IMR-90 (cell line): ENCODE measurements at regions not wholly inside any gene's neighbourhood (a gene's known extent, or its start where the extent isn't known, plus 50 kb on each side); places are given as distances from the start of the nearest gene placed in this dataset.

ENCODE experiments used
- ATAC-seq: fragments of 200-7000 bp; cut with Tn5 transposase; 2 replicates; pipeline ENCODE4 v1.9.1; 2020; ENCODE audit warnings: low read depth, mild to moderate bottlenecking, moderate library complexity
- BruUV-seq: library from RNA; stranded (reverse); fragments of 400-500 nt; replicated peaks from 2 replicates; lab custom pipeline; 2021; lab: Mats Ljungman, UMichigan
- CTCF ChIA-PET: fragments of 300-600 bp; formaldehyde crosslinking; extraction: SDS; loops from one replicate; lab custom pipeline; 2021; ENCODE audit warnings: antibody characterized with exemption; lab: Yijun Ruan, JAX
- POLR2A ChIA-PET: fragments of 300-600 bp; sonication (Branson Sonifier 250); formaldehyde crosslinking; loops from one replicate; lab custom pipeline; 2022; ENCODE audit warnings: antibody characterized with exemption; ENCODE audit not compliant: unreplicated experiment; lab: Charles Lee
- DNase-seq: peaks from one replicate; pipeline ENCODE4 v3.0.0; 2013
- H2AFZ ChIP-seq: replicated peaks from 2 replicates; pipeline ENCODE3; 2013; ENCODE audit warnings: low read length, mild to moderate bottlenecking; ENCODE audit not compliant: poor library complexity
- H2AK5ac ChIP-seq: 2 replicates; pipeline ENCODE4 v1.6.1; 2013; ENCODE audit warnings: low read depth, low read length, inconsistent platforms
- H2AK9ac ChIP-seq: replicated peaks from 2 replicates; pipeline ENCODE3; 2013; ENCODE audit warnings: mild to moderate bottlenecking, low read depth, low read length, moderate library complexity; ENCODE audit not compliant: poor library complexity
- H2BK120ac ChIP-seq: 2 replicates; pipeline ENCODE4 v1.6.1; 2013; ENCODE audit warnings: low read depth, low read length, inconsistent platforms
- H2BK15ac ChIP-seq: 3 replicates; pipeline ENCODE4 v1.6.1; 2013; ENCODE audit warnings: low read depth, low read length, inconsistent platforms
- H2BK20ac ChIP-seq: 2 replicates; pipeline ENCODE4 v1.6.1; 2013; ENCODE audit warnings: low read depth, mild to moderate bottlenecking, inconsistent platforms, low read length, moderate library complexity
- H2BK5ac ChIP-seq: 2 replicates; pipeline ENCODE4 v1.6.1; 2013; ENCODE audit warnings: mild to moderate bottlenecking, low read depth, low read length, inconsistent platforms; ENCODE audit not compliant: poor library complexity, severe bottlenecking
- H3K14ac ChIP-seq: replicated peaks from 2 replicates; pipeline ENCODE4 v1.6.1; 2013; ENCODE audit warnings: low read depth, low read length, inconsistent platforms
- H3K18ac ChIP-seq: 2 replicates; pipeline ENCODE4 v1.6.1; 2013; ENCODE audit warnings: low read depth, low read length, control low read depth
- H3K23ac ChIP-seq: 2 replicates; pipeline ENCODE4 v1.6.1; 2013; ENCODE audit warnings: low read depth, low read length, inconsistent platforms
- H3K27ac ChIP-seq: 2 replicates; pipeline ENCODE4 v1.5.1; 2013; ENCODE audit warnings: mild to moderate bottlenecking, control low read depth, low read length; ENCODE audit not compliant: insufficient read depth
- H3K27me3 ChIP-seq: 2 replicates; pipeline ENCODE4 v1.6.1; 2013; ENCODE audit warnings: low read length; ENCODE audit not compliant: control insufficient read depth, insufficient read depth
- H3K36me3 ChIP-seq: 2 replicates; pipeline ENCODE4 v1.6.1; 2013; ENCODE audit warnings: low read length, mixed read lengths; ENCODE audit not compliant: control insufficient read depth, insufficient read depth
- H3K4ac ChIP-seq: 2 replicates; pipeline ENCODE4 v1.6.1; 2013; ENCODE audit warnings: low read depth, low read length, inconsistent platforms
- H3K4me1 ChIP-seq: 2 replicates; pipeline ENCODE4 v1.6.1; 2013; ENCODE audit warnings: low read length, mixed read lengths; ENCODE audit not compliant: control insufficient read depth, insufficient read depth
- H3K4me2 ChIP-seq: 2 replicates; pipeline ENCODE4 v1.6.1; 2013; ENCODE audit warnings: low read depth, mild to moderate bottlenecking, control low read depth, low read length, moderate library complexity
- H3K4me3 ChIP-seq: 2 replicates; pipeline ENCODE4 v1.5.1; 2013; ENCODE audit warnings: low read depth, mild to moderate bottlenecking, control low read depth, low read length, moderate library complexity; ENCODE audit not compliant: insufficient read depth
- H3K56ac ChIP-seq: 2 replicates; pipeline ENCODE4 v1.6.1; 2013; ENCODE audit warnings: low read length, inconsistent platforms; ENCODE audit not compliant: insufficient read depth; ENCODE audit errors: extremely low read depth
- H3K79me1 ChIP-seq, 2 experiments: 2 replicates each; pipeline ENCODE4 v1.6.1; 2013; ENCODE audit warnings: low read length in 2 of 2, inconsistent platforms in 1 of 2, low read depth in 1 of 2
- H3K9ac ChIP-seq: 2 replicates; pipeline ENCODE4 v1.6.1; 2013; ENCODE audit warnings: low read depth, low read length, control low read depth
- H3K9me1 ChIP-seq: 2 replicates; pipeline ENCODE4 v1.6.1; 2013; ENCODE audit warnings: low read length, inconsistent platforms; ENCODE audit not compliant: insufficient read depth
- H3K9me3 ChIP-seq: 2 replicates; pipeline ENCODE4 v1.6.1; 2013; ENCODE audit warnings: low read length; ENCODE audit not compliant: control insufficient read depth, insufficient read depth
- H4K20me1 ChIP-seq: 2 replicates; pipeline ENCODE4 v1.6.1; 2013; ENCODE audit warnings: low read length, inconsistent platforms; ENCODE audit not compliant: insufficient read depth
- H4K5ac ChIP-seq: 2 replicates; pipeline ENCODE4 v1.6.1; 2013; ENCODE audit warnings: mild to moderate bottlenecking, low read depth, low read length, control low read depth
- H4K8ac ChIP-seq, 2 experiments: 2 replicates each; pipeline ENCODE4 v1.6.1; 2013; ENCODE audit warnings: low read depth in 2 of 2, low read length in 2 of 2, control low read depth in 1 of 2, inconsistent platforms in 1 of 2
- H4K91ac ChIP-seq: 2 replicates; pipeline ENCODE4 v1.6.1; 2013; ENCODE audit warnings: low read depth, low read length, inconsistent platforms; ENCODE audit not compliant: insufficient read depth
- CEBPB ChIP-seq: IDR thresholded peaks from 2 replicates; pipeline ENCODE4 v1.6.1; 2012; ENCODE audit warnings: low read depth, low read length, improper control_type of control experiment
- CTCF ChIP-seq: conservative IDR thresholded peaks from 2 replicates; pipeline ENCODE4 v1.5.1; 2012; ENCODE audit warnings: mild to moderate bottlenecking, low read depth, low read length, improper control_type of control experiment
- FOS ChIP-seq: fragments of 150-350 bp; IDR thresholded peaks from 2 replicates; pipeline ENCODE4 v1.6.1; 2016; ENCODE audit warnings: low read depth, low read length
- MAZ ChIP-seq: IDR thresholded peaks from 2 replicates; pipeline ENCODE4 v1.6.1; 2012; ENCODE audit warnings: low read depth, mild to moderate bottlenecking, low read length, improper control_type of control experiment, moderate library complexity, borderline replicate concordance
- MXI1 ChIP-seq: IDR thresholded peaks from 2 replicates; pipeline ENCODE4 v1.6.1; 2012; ENCODE audit warnings: low read depth, mild to moderate bottlenecking, low read length, moderate library complexity, borderline replicate concordance
- RAD21 ChIP-seq: IDR thresholded peaks from 2 replicates; pipeline ENCODE4 v1.6.1; 2012; ENCODE audit warnings: low read length, improper control_type of control experiment
- RCOR1 ChIP-seq: IDR thresholded peaks from 2 replicates; pipeline ENCODE4 v1.6.1; 2012; ENCODE audit warnings: mild to moderate bottlenecking, low read length, improper control_type of control experiment; ENCODE audit not compliant: insufficient replicate concordance
- RFX5 ChIP-seq: IDR thresholded peaks from 2 replicates; pipeline ENCODE4 v1.8.0; 2012; ENCODE audit warnings: low read depth, mild to moderate bottlenecking, low read length, moderate library complexity
- SMC3 ChIP-seq: fragments of 150-350 bp; IDR thresholded peaks from 2 replicates; pipeline ENCODE4 v1.6.1; 2016; ENCODE audit warnings: low read depth, mild to moderate bottlenecking, antibody characterized with exemption, low read length, moderate library complexity
- WGBS, 2 experiments: methylation state at CpG; one replicate each; pipeline versions ENCODE4 v1.1.5 to v1.1.7; 2013; ENCODE audit warnings: missing lambda C conversion rate in 2 of 2; ENCODE audit not compliant: insufficient read length in 1 of 2; ENCODE audit errors: extremely low coverage in 2 of 2; 5-methylcytosine and 5-hydroxymethylcytosine counted together
- dilution Hi-C: fragments of 300-500 bp; cut with HindIII; formaldehyde crosslinking; loops from one replicate; pipeline ENCODE4 v1.14.3; 2018; ENCODE audit warnings: low sequenced_read_pairs; ENCODE audit not compliant: unreplicated experiment
- in situ Hi-C: fragments of 300-500 bp; cut with MboI; formaldehyde crosslinking; loops from 3 replicates; pipeline ENCODE4 v1.14.3; 2019; ENCODE audit warnings: low sequenced_read_pairs, inconsistent platforms, mixed read lengths
- intact Hi-C: fragments of 100-400 bp; cut with micrococcal nuclease; formaldehyde crosslinking; loops from 2 replicates; pipeline ENCODE4 v1.10.0; 2022
- TF ChIP-seq, protein P1 (sequence below): fragments of 150-350 bp; IDR thresholded peaks from 2 replicates; pipeline ENCODE4 v1.6.1; 2017; ENCODE audit warnings: mild to moderate bottlenecking, antibody characterized with exemption, low read length, low read depth

DNA sequence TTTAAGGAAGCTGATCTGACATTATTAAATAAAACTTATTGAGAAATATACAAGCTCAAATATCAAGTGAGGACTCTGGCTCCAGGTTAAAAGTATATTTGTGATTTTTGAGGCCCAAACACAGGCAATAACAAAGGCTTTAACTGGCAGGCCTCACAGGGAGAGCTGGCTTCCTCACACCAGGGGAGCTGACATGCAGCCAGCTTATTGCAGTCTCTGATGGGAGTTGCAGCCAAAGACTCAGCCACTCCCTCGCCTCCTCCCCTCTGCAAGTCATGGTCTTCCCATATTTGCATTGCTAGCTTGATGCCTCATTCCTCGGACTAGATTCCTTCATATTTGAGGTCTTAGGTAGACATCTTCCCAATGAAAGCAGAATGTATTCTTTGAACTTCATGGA is 647.1 kb upstream of the SLITRK6 start:
- no peak overlapping the region for H2AK5ac ChIP-seq
- no peak; the same call in 1 of the 2 replicates for ATAC-seq
- dilution Hi-C loops: no loop called here
- no peak overlapping the region for H4K5ac ChIP-seq
- no peak overlapping the region for H3K18ac ChIP-seq
- H3K27me3 ChIP-seq: no peaks in the 10 kb centered on the region
- no TSS peak for BruUV-seq
- no CpG with 5 or more reads among the region's 2 CpGs for WGBS, 2 experiments
- no peak overlapping the region for H3K56ac ChIP-seq
- H4K91ac ChIP-seq: no peak overlapping the region
- no peak overlapping the region for H3K4ac ChIP-seq
- TF ChIP-seq MAZ: no peak
- TF ChIP-seq CEBPB: no peak
- TF ChIP-seq MXI1: no peak
- no peak for TF ChIP-seq FOS
- TF ChIP-seq, protein P1, sequence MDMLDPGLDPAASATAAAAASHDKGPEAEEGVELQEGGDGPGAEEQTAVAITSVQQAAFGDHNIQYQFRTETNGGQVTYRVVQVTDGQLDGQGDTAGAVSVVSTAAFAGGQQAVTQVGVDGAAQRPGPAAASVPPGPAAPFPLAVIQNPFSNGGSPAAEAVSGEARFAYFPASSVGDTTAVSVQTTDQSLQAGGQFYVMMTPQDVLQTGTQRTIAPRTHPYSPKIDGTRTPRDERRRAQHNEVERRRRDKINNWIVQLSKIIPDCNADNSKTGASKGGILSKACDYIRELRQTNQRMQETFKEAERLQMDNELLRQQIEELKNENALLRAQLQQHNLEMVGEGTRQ: no peak
- no peak for TF ChIP-seq RAD21
- TF ChIP-seq CTCF: no peak
- TF ChIP-seq RCOR1: no peak
- no peak for TF ChIP-seq SMC3
- TF ChIP-seq RFX5: no peak
- no peak overlapping the region for H2BK15ac ChIP-seq
- no peaks in the 10 kb centered on the region for H3K9me1 ChIP-seq
- H3K9ac ChIP-seq: no peak overlapping the region
- no peak overlapping the region for H4K8ac ChIP-seq
- POLR2A ChIA-PET: no interaction called here
- in situ Hi-C loops: no loop called here
- no peak overlapping the region for H3K27ac ChIP-seq
- H3K4me3 ChIP-seq: no peak overlapping the region
- no peak overlapping the region for H2BK5ac ChIP-seq
- H4K20me1 ChIP-seq: no peaks in the 10 kb centered on the region
- no peaks in the 10 kb centered on the region for H3K9me3 ChIP-seq
- H2AFZ ChIP-seq: no peak overlapping the region
- intact Hi-C loops: no loop called here
- H3K4me2 ChIP-seq: no peak overlapping the region
- H2BK120ac ChIP-seq: no peak overlapping the region
- H3K4me1 ChIP-seq: no peaks in the 10 kb centered on the region
- no peak overlapping the region for H3K14ac ChIP-seq
- no peaks in the 10 kb centered on the region for H3K36me3 ChIP-seq
- peak; percentile 13 for DNase-seq
- H2BK20ac ChIP-seq: no peak overlapping the region
- no peak overlapping the region for H2AK9ac ChIP-seq
- H3K23ac ChIP-seq: no peak overlapping the region
- CTCF ChIA-PET: no interaction called here
- no peaks in the 10 kb centered on the region for H3K79me1 ChIP-seq
